ENCODE measurements at regions not wholly inside any gene's neighbourhood (a gene's known extent, or its start where the extent isn't known, plus 50 kb on each side); places are given as distances from the start of the nearest gene placed in this dataset.

GRCh38 chr18:61653823-61654551 is 238.8 kb downstream of the RNF152 start:
- Histone ChIP-seq H3K27ac (ENCODE audit: low read length) (no peak overlapping the region), H3K27me3 (ENCODE audit: control insufficient read depth, insufficient read depth, low read length) (no peaks in the 10 kb centered on the region), H3K4me3 (ENCODE audit: low read length) (no peak overlapping the region), H3K4me1 (ENCODE audit: control insufficient read depth, insufficient read depth, low read length) (no peaks in the 10 kb centered on the region), H3K36me3 (ENCODE audit: control insufficient read depth, insufficient read depth, low read length) (no peaks in the 10 kb centered on the region), H3K9me3 (ENCODE audit: control insufficient read depth, insufficient read depth, low read length) (no peaks in the 10 kb centered on the region)
- Mint-ChIP-seq H3K4me1 (no peaks in the 10 kb centered on the region), H3K36me3 (no peaks in the 10 kb centered on the region), H3K9me3 (no peaks in the 10 kb centered on the region), H3K27me3 (ENCODE audit: low read depth in 2 of 2) (peaks cover 0 to 20% of the 10 kb centered on the region in 2 donors), H3K4me3 (no peak overlapping the region), H3K27ac (no peak overlapping the region)
- ATAC-seq: no peak
- DNase-seq: no peak
- no peak for TF ChIP-seq CTCF (IDR thresholded peaks at IDR 0.05)
- WGBS (ENCODE audit: insufficient coverage): 91% methylated on average over 4 of the region's 4 CpGs
- intact Hi-C loops (cut with micrococcal nuclease): no loop called here

GRCh38 chr18:61651880-61652268 is 240.9 kb downstream of the RNF152 start:
- H3K4me1 Mint-ChIP-seq: no peaks in the 10 kb centered on the region
- no peak overlapping the region for H3K27ac ChIP-seq (ENCODE audit: low read length)
- no peak overlapping the region for H3K27ac Mint-ChIP-seq
- intact Hi-C loops (cut with micrococcal nuclease): no loop called here
- ATAC-seq: no peak
- no peaks in the 10 kb centered on the region for H3K27me3 ChIP-seq (ENCODE audit: control insufficient read depth, insufficient read depth, low read length)
- no peaks in the 10 kb centered on the region for H3K9me3 ChIP-seq (ENCODE audit: control insufficient read depth, insufficient read depth, low read length)
- no peaks in the 10 kb centered on the region for H3K4me1 ChIP-seq (ENCODE audit: control insufficient read depth, insufficient read depth, low read length)
- H3K4me3 Mint-ChIP-seq: no peak overlapping the region
- WGBS (ENCODE audit: insufficient coverage): 92% methylated on average over 4 of the region's 4 CpGs
- H3K27me3 Mint-ChIP-seq (ENCODE audit: low read depth in 2 of 2): peaks cover 0 to 11% of the 10 kb centered on the region in 2 donors
- H3K36me3 Mint-ChIP-seq: no peaks in the 10 kb centered on the region
- no peak overlapping the region for H3K4me3 ChIP-seq (ENCODE audit: low read length)
- no peaks in the 10 kb centered on the region for H3K9me3 Mint-ChIP-seq
- no peak for TF ChIP-seq CTCF (IDR thresholded peaks at IDR 0.05)
- no peak for DNase-seq
- no peaks in the 10 kb centered on the region for H3K36me3 ChIP-seq (ENCODE audit: control insufficient read depth, insufficient read depth, low read length)

- Histone ChIP-seq H3K36me3 (ENCODE audit: control insufficient read depth, insufficient read depth, low read length) (no peaks in the 10 kb centered on the region), H3K4me3 (ENCODE audit: low read length) (no peak overlapping the region), H3K4me1 (ENCODE audit: control insufficient read depth, insufficient read depth, low read length) (no peaks in the 10 kb centered on the region), H3K27me3 (ENCODE audit: control insufficient read depth, insufficient read depth, low read length) (no peaks in the 10 kb centered on the region), H3K9me3 (ENCODE audit: control insufficient read depth, insufficient read depth, low read length) (no peaks in the 10 kb centered on the region), H3K27ac (ENCODE audit: low read length) (no peak overlapping the region)
- no peak overlapping the region for H3K4me3 Mint-ChIP-seq
- ATAC-seq (no peak), DNase-seq (no peak)
- peaks cover 5 to 11% of the 10 kb centered on the region in 2 donors for H3K27me3 Mint-ChIP-seq (ENCODE audit: low read depth in 2 of 2)
- whole genome bisulfite sequencing (ENCODE audit: insufficient coverage): 96% methylated on average over 2 of the region's 3 CpGs
- no peaks in the 10 kb centered on the region for H3K36me3 Mint-ChIP-seq
- H3K27ac Mint-ChIP-seq: no peak overlapping the region
- H3K4me1 Mint-ChIP-seq: no peaks in the 10 kb centered on the region
- intact Hi-C loops (cut with micrococcal nuclease): no loop called here
- TF ChIP-seq CTCF (IDR thresholded peaks at IDR 0.05): no peak
- no peaks in the 10 kb centered on the region for H3K9me3 Mint-ChIP-seq
Measured at GRCh38 chr18:61651145-61651879, 241.5 kb downstream of the RNF152 start.

Data from natural killer cell (primary cell).